ENCODE measurements at regions not wholly inside any gene's neighbourhood (a gene's known extent, or its start where the extent isn't known, plus 50 kb on each side); places are given as distances from the start of the nearest gene placed in this dataset.

DNA sequence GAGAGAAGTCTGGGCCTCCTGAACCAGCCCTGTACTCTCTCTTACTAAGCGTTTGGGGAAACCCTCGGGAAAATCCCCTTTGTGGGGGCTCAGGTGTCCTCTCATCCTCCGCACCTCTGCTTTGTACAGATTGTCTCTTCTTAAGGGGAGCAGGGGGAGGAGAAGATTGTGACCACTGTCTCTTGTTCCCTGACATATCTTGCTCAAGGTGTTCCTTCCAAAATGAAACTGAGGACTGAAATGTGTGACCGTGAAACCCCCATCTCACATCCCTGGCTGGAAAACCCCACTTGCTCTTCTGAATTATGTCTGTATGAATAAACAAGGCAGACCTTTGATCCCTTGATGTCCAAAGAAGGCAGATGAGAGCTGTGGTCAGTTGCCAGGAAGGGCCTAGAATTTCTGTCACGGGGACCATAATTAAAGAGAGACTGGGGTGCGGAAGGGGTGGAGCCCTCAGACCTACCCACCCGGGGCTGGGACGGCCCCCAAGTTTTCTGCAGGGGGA, 369.8 kb downstream of the AACS start:
- no peak for DNase-seq

GRCh38 chr12:125435871-125436270, 370.6 kb downstream of the AACS start:
- DNase-seq = no peak

DNA sequence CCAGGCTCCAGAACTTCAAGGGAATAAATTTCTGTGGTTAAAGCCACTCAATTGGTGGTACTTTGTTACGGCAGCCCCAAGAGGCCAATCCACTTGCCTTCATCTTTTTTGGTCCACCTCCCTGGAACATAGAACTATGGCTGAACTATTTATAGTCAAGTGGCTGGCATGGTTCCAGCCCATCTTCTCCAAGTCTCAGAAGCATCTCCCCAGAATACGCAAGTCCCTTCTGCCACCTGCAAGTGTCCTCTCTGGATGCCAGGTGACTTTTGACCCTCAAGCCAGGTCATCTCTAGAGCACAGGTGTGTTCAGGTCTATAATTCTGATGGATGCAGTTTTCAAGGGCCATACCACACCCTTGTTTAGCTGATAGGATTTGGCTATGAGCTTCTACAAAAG, 371.5 kb downstream of the AACS start:
- DNase-seq = no peak

DNA sequence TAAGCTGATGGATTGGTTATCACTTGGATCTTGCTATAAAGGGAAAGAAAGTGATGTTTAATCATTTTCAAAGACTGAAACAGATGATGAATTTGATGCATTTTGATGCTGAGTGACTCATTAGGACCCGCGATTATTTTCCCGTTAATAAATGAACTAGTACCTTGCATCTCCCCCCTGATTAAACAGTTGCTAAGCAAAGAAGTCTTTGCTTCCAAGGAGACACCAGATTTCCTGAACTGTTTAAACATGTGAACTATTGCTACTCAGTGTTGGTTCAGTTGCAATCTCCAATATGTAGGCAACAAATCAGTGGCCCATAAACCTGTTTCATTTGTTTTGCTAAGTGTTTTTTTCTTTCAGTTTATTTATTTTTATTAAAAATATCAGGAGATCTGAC, 375.2 kb downstream of the AACS start:
- DNase-seq = no peak

- DNase-seq = no peak
Measured at GRCh38 chr12:125443341-125443740, 378.1 kb downstream of the AACS start.

GRCh38 chr12:125451408-125451807, 386.2 kb downstream of the AACS start:
- DNase-seq = no peak

DNA sequence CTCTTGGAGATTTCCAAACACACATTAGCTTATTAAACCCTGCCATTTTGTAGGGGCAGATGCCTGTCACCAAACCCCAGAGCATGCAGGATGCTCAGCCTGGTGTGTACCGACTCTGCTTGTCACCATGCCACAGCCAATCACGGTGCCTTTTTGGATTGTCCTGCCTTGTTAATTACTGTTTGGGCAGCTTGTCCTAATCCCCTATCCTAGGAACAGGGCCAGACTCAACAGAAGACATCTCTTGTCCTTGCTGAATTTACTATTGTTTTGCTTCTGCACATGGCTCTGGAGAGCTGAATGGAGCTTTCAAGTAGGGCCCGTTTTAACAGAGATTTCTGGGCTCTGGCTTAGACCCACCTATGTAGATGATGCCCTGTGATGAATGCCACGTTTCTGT, 388.5 kb downstream of the AACS start:
- DNase-seq = no peak

DNA sequence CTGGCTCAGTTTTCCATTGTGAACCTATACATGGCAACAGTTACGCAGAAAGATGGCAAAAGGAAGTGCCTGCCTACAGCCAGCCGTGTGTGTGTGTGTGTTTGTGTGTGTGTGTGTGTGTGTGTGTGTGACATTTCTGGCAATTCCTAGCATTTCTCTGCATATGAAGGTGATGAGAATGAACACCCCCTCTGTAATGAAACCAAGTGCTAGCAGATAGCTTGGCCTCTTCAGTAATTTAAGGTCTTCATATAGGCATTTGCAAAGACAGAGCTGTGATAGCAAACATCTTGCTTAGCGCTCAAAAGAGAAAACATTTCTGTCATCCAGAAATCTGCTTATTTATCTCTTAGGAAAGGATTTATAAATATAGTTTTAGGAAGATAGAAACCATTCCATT, 389.1 kb downstream of the AACS start:
- DNase-seq = no peak

DNA sequence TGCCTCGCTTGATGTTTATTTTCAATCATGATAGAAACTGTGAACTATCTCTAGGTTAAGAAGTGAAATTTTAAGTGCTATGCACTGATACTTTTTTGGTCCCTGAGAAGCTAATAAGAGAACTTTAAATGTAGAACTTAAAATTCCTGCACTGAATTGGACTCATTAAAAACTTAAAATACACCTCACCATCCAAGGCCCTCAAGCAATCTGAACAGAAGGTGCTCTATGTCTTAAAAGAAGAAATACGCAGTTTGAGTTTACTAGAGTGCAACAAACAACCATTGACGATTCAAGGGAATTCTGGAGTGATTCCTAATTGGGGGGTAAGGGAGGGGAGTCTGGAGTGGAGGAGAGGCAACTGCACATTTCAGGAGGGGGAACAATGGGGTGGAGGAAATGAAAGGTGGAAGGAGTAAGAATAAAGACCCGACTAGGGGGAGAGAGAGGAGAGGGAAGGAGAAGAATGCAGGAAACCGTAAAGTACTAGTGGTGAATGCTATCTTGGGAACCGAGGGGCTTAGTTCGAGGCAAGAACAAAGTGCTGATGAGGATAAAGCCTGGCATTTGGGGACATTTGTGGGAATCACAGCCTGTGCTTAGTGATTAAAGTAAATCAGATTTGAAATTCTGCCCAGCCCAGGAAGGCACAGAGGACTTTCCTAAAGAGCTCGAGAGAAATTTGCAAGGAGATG, 389.7 kb downstream of the AACS start:
- no peak for DNase-seq

GRCh38 chr12:125455556-125455955, 390.3 kb downstream of the AACS start:
- no peak for DNase-seq

DNA sequence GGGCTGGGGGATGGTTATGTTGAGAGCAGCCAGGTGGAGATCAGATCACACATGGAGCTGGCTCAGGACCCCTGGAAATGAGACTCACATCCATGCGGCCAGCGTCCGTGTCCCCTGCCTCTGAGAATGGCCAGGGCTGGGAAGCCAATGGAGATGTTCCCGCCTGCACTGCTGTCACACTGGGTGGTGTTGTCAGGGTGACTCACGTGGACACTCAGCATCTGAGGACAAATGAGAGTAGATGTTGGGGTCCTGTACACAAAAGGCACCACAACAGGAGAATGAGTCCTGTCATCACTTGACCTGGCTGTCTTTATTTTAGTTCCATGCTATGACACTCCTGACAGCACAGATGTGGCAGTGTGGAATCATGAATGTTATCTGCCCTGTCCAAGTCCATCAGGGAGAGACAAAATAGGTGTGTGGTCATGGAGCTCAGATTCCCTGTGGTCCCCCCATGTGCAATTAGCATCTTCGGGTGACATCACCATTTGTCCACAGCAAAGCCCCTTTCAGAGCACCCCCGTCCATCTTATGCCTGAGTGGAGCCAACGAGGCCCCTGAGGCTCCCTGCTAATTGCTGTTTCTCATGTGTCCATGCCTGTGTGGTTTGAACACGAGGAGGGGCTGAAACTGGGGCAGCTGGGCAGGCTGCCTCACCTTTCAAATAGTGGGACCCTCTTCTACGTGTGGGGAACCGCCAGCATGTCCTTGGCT, 393.5 kb downstream of the AACS start:
- no peak for DNase-seq

- DNase-seq = no peak
Measured at GRCh38 chr12:125461831-125462230, 396.6 kb downstream of the AACS start.

- no peak for DNase-seq
Measured at GRCh38 chr12:125463386-125463785, 398.2 kb downstream of the AACS start.

- DNase-seq = no peak
Measured at GRCh38 chr12:125467363-125467762, 402.1 kb downstream of the AACS start.

GRCh38 chr12:125469683-125470082, 404.4 kb downstream of the AACS start:
- DNase-seq = no peak

- DNase-seq = no peak
Measured at GRCh38 chr12:125470838-125471783, 405.9 kb downstream of the AACS start.

GRCh38 chr12:125473501-125473900, 408.3 kb downstream of the AACS start:
- no peak for DNase-seq

DNA sequence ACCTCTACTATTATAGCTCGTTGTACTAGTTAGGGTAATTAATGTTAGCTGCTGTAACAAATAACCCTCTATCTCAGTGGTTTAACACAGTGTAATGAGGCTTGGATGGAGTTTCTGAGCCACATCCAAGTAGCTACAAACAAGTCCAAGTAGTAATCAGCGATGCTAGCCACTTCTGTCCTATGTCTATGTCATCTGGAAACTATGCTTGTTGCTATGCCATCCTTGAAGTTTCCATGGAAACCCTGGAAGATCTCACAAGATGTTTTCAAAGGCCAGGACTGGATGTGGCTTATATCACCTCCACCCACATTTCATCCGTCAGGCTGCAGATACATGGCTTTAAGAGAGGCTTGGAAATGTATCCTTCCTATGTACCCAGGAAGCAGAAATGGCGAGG, 422.1 kb downstream of the AACS start:
- DNase-seq = no peak

- DNase-seq = no peak
Measured at GRCh38 chr12:125491553-125491952, 426.3 kb downstream of the AACS start.

DNA sequence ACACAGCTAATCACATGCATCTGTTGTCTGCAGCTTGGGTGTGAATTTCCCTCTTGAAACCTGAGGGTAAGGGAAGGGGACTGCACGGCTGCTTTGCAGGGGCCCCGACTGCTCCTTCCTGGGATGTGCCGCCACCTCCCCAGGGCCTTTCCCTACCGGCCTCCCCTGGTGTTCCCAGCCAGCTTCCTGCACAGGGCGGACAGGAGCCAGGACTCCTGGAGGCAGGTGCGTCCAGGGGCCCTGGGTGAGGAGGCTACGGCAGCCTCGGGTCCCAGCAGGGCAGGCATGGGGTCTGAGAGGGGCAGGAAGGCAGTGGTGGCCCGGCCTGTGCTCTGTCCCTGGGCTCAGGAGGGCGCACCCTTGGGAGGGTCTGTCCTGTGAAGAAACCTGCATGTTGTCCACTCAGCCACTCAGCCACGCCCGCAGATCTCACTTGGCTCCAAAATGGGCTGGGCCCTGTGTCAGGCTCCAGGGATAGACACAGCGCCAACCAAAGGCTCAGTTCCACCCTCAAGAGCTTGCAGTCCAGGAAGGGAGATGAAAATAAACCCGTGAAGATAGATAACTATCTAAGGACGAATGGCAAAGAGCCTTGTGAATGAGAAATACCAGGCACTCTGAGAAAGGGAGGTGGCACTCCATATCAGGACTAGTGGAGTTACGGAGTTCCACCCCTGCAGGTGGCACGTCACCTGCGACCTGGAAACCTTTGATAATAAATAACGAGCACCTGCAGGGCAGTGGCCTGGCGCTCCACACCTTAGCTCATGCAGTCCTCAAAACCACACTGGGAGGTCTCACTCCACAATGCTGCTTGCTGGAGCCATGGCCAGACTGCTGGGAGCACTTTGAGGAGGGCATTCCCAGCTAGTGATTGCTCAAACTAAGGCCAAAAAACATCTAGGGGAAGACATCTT, 427.4 kb downstream of the AACS start:
- no peak for DNase-seq

- no peak for DNase-seq
Measured at GRCh38 chr12:125493704-125494308, 428.6 kb downstream of the AACS start.

Data from left kidney (tissue), 1 donor.